Tibial nerve (tissue), 4 donors: ENCODE measurements at regions not wholly inside any gene's neighbourhood (a gene's known extent, or its start where the extent isn't known, plus 50 kb on each side); places are given as distances from the start of the nearest gene placed in this dataset.

Experiments used
- EP300 ChIP-seq, 2 donors: sonication (generic); formaldehyde crosslinking; IDR thresholded peaks; one replicate each; pipeline ENCODE4 v1.6.1; 2017; ENCODE audit warnings: antibody characterized with exemption in 2 of 2, mild to moderate bottlenecking in 1 of 2
- POLR2A ChIP-seq, 2 donors: fragments of 450-650 bp; IDR thresholded peaks; one replicate each; pipeline ENCODE4 v1.6.1; 2017; ENCODE audit warnings: antibody characterized with exemption in 2 of 2, mild to moderate bottlenecking in 2 of 2, moderate library complexity in 2 of 2
- TF ChIP-seq, protein P1 (sequence below), 5 experiments: fragments of 200-600 bp in 3 of 5; fragments of 450-650 bp in 2 of 5; sonication (generic) in 3 of 5; IDR thresholded peaks; one replicate each; pipeline ENCODE4 v1.5.1; 2016 to 2019; ENCODE audit warnings: antibody characterized with exemption in 5 of 5, mild to moderate bottlenecking in 3 of 5, moderate library complexity in 2 of 5

DNA sequence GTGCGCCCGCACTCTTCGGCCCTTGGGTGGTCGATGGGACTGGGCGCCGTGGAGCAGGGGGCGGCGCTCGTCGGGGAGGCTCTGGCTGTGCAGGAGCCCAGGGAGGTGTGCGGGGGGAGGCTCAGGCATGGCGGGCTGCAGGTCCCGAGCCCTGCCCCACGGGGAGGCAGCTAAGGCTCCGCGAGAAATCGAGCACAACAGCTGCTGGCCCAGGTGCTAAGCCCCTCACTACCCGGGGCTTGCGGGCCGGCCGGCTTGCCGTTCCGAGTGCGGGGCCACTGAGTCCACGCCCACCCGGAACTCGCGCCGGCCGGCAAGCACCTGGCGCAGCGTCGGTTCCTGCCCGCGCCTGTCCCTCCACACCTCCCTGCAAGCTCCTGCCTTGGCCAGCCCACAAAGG lies 462.3 kb upstream of the JARID2 start:
- TF ChIP-seq, protein P1, sequence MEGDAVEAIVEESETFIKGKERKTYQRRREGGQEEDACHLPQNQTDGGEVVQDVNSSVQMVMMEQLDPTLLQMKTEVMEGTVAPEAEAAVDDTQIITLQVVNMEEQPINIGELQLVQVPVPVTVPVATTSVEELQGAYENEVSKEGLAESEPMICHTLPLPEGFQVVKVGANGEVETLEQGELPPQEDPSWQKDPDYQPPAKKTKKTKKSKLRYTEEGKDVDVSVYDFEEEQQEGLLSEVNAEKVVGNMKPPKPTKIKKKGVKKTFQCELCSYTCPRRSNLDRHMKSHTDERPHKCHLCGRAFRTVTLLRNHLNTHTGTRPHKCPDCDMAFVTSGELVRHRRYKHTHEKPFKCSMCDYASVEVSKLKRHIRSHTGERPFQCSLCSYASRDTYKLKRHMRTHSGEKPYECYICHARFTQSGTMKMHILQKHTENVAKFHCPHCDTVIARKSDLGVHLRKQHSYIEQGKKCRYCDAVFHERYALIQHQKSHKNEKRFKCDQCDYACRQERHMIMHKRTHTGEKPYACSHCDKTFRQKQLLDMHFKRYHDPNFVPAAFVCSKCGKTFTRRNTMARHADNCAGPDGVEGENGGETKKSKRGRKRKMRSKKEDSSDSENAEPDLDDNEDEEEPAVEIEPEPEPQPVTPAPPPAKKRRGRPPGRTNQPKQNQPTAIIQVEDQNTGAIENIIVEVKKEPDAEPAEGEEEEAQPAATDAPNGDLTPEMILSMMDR (IDR thresholded peaks at IDR 0.05), result no peak
- no peak for TF ChIP-seq POLR2A (IDR thresholded peaks at IDR 0.05)
- no peak for TF ChIP-seq EP300 (IDR thresholded peaks at IDR 0.05)
